Dendritic cell treated with granulocyte-macrophage colony-stimulating factor and Interleukin-4, amounts not matched to agents 40 ng/mL and 50 ng/mL, for 4 days (primary cell): ENCODE measurements at regions not wholly inside any gene's neighbourhood (a gene's known extent, or its start where the extent isn't known, plus 50 kb on each side); places are given as distances from the start of the nearest gene placed in this dataset.
"Not testable (repeated sequence)": the region's sequence is repeated elsewhere in the genome, so short reads cannot be mapped to it uniquely, and the experiment has no call there.

Experiments used
- H3K27ac Mint-ChIP-seq: one replicate; pipeline ENCODE4 v1.8.0; 2022; ENCODE audit warnings: mild to moderate bottlenecking, mixed read lengths
- H3K27me3 Mint-ChIP-seq: one replicate; pipeline ENCODE4 v1.8.0; 2022; ENCODE audit warnings: mild to moderate bottlenecking, mixed read lengths
- H3K36me3 Mint-ChIP-seq: one replicate; pipeline ENCODE4 v1.8.0; 2022; ENCODE audit warnings: low read depth, mixed read lengths
- H3K4me1 Mint-ChIP-seq: one replicate; pipeline ENCODE4 v1.8.0; 2022; ENCODE audit warnings: low read depth, mixed read lengths
- H3K4me3 Mint-ChIP-seq: one replicate; pipeline ENCODE4 v1.8.0; 2022; ENCODE audit warnings: mild to moderate bottlenecking, moderate library complexity, mixed read lengths
- H3K9me3 Mint-ChIP-seq: one replicate; pipeline ENCODE4 v1.8.0; 2022; ENCODE audit warnings: mixed read lengths
- intact Hi-C: fragments of 100-400 bp; cut with micrococcal nuclease; formaldehyde crosslinking; loops from one replicate; pipeline ENCODE4 v1.15.0; 2022

DNA sequence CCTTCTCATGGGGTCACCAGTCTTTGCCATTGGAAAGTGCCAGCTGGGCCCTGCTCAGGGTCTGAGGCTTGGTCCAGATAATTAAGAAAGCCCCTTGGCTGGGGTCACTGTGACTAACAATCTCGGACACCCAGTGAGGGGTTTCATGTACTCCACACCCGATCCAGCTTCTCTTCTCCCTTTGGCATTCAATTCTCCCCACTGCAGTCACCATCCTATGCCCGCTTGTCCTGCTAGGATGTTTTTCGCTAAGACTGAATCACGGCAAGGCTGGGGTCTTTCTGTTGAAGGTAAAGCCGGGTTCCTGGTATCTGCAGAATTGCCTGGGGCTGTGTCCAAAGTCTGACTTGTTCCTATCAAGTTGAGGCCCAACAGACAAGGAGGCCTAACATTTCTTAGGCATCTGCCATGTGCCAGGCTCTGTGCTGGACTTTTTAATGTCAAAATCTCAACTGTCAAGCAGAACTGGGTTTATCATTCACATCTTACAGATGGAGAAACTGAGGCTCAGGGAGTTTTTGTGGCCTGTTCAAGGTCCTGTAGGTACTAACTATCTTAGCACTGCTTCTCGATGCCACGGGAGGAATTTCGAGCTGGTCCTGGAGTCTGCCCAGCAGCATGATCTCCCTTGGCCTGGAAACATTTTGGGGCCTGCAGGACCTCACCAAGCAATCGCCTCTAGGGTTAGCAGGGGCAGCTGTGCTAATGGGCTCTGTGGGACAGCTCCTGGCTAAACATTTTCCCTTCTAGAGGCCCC is 142.0 kb upstream of the ALDH1B1 start:
- Mint-ChIP-seq H3K27ac (no peak overlapping the region), H3K27me3 (no peaks in the 10 kb centered on the region), H3K4me1 (no peaks in the 10 kb centered on the region), H3K36me3 (no peaks in the 10 kb centered on the region), H3K9me3 (no peaks in the 10 kb centered on the region), H3K4me3 (no peak overlapping the region)
- intact Hi-C loops = no loop called here

DNA sequence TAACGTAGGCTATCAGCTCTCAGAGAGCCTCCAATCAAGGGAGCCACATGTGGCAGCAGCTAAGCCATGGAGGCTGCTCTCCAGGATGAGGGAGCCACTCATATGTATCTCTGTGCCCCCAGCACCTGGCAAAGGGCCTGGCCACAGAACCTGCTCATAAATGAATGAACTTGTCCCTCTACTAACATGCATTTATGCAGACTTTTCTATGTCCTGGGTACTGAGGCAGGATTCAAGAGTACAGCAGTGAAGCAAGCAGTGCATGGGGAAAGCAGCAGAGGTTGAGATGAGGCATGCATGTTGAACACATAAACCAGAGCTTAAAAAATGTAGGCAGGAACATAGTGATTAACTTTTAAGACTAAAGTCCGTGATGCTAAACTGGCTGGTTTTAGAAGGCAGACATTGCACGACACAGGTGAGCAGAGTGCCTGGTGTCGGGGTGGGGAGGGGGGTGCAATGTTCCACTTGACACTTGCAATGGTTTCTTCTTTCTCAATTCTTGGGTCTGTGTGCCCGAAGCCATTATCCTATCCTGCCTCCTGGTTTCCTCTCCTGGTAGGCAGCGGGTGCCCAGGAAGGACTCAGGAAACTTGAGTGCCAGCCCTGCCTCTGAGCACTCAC is 142.8 kb upstream of the ALDH1B1 start:
- H3K4me1 Mint-ChIP-seq = no peaks in the 10 kb centered on the region

DNA sequence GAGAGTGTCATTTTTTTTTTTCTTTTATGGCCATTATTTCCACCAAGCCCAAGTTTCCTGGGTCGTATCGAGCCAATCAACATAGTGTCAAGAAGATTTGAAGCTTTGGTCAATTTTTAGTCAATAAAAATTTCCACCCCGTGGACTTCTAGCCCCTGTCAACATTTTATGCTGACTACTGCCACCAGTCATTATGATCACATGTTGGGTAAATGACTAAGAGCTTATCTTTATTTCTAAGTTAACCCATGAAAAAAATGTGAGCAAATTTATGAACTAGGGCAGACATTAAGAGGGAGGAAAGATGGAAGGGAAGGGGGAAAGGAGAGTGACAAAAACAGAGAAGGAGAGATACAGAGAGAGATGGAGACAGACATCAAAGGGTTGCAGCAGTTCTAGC is 143.5 kb upstream of the ALDH1B1 start:
- no peak overlapping the region for H3K27ac Mint-ChIP-seq
- H3K36me3 Mint-ChIP-seq = no peaks in the 10 kb centered on the region
- intact Hi-C loops = no loop called here
- H3K4me3 Mint-ChIP-seq = no peak overlapping the region
- H3K9me3 Mint-ChIP-seq = no peaks in the 10 kb centered on the region
- no peaks in the 10 kb centered on the region for H3K4me1 Mint-ChIP-seq
- no peaks in the 10 kb centered on the region for H3K27me3 Mint-ChIP-seq

More for the DNA sequence above, 142.8 kb upstream of the ALDH1B1 start:
- no peaks in the 10 kb centered on the region for H3K27me3 Mint-ChIP-seq
- no peaks in the 10 kb centered on the region for H3K9me3 Mint-ChIP-seq
- intact Hi-C loops = no loop called here
- H3K36me3 Mint-ChIP-seq = no peaks in the 10 kb centered on the region
- no peak overlapping the region for H3K27ac Mint-ChIP-seq
- H3K4me3 Mint-ChIP-seq = no peak overlapping the region

DNA sequence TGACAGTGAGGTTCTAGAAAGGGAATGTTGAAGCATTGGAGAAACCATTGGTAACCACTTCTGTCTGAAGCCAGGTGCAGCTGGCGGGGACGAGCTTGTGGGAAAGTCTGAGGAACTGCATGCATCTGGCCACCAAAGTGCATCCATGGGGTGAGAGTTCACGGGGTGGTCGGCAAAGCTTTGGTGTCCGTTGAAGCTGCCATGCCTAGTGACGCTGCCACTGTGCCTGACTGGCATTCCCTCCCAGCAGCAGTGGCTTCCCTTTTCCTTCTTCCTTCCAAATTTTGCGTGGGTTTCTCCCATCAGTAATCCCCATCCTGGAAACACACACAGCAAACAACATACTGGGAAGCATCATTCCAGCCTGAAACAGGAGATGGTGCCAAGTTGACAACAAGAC is 145.7 kb upstream of the ALDH1B1 start:
- intact Hi-C loops = no loop called here
- no peak overlapping the region for H3K4me3 Mint-ChIP-seq
- H3K27me3 Mint-ChIP-seq = no peaks in the 10 kb centered on the region
- H3K27ac Mint-ChIP-seq = no peak overlapping the region
- no peaks in the 10 kb centered on the region for H3K4me1 Mint-ChIP-seq
- H3K36me3 Mint-ChIP-seq = no peaks in the 10 kb centered on the region
- no peaks in the 10 kb centered on the region for H3K9me3 Mint-ChIP-seq

DNA sequence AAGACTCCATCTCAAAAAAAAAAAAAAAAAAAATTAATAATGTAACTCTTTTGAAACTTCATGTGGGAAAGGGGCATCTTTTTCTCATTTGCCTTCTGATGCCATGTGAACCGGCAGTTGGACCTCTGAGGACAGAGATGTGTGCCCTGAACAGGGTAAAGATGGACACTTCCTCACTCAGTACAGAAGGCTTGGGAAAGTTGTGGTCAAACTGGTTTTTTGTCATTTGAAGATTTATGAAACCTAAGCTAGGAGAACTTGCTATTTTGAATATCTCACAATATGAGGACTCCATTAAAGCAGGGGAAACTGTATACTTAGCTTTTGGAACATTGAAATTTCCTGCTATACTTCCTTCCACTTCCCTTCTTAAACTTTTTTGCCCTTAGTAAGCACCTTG is 147.5 kb upstream of the ALDH1B1 start:
- no peak overlapping the region for H3K4me3 Mint-ChIP-seq
- H3K4me1 Mint-ChIP-seq = no peaks in the 10 kb centered on the region
- no peak overlapping the region for H3K27ac Mint-ChIP-seq
- H3K27me3 Mint-ChIP-seq = no peaks in the 10 kb centered on the region
- H3K9me3 Mint-ChIP-seq = no peaks in the 10 kb centered on the region
- no peaks in the 10 kb centered on the region for H3K36me3 Mint-ChIP-seq
- intact Hi-C loops = no loop called here

DNA sequence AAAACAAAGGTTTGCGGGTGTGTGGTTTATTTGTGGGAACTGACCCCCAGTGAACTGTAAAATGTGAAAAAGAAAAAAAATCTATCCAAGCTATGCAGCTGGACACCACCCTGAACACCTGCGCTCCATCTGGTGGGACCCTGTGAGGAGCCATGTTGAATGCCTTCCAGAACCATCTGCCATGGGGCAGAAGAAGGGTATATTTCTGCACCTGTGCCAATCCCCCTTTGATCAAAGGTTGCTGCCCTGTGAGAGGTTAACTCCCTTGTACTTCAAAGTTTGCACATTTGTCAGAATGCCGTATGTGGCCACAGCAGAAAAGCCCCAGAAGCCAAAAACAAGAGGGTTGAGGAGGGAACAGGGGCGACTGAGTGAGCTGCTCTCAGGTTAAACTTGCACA is 148.5 kb upstream of the ALDH1B1 start:
- Mint-ChIP-seq H3K4me1 (no peaks in the 10 kb centered on the region), H3K27me3 (no peaks in the 10 kb centered on the region), H3K4me3 (no peak overlapping the region), H3K27ac (no peak overlapping the region), H3K36me3 (no peaks in the 10 kb centered on the region), H3K9me3 (no peaks in the 10 kb centered on the region)
- intact Hi-C loops = no loop called here

DNA sequence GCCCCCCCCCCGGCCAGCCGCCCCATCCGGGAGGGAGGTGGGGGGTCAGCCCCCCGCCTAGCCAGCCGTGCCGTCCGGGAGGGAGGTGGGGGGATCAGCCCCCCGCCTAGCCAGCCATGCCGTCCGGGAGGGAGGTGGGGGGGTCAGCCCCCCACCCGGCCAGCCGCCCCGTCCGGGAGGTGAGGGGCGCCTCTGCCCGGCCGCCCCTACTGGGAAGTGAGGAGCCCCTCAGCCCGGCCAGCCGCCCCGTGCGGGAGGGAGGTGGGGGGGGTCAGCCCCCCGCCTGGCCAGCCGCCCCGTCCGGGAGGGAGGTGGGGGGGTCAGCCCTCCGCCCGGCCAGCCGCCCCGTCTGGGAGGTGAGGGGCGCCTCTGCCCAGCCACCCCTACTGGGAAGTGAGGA is 150.4 kb upstream of the ALDH1B1 start:
- H3K27me3 Mint-ChIP-seq, H3K4me1 Mint-ChIP-seq, H3K36me3 Mint-ChIP-seq, H3K27ac Mint-ChIP-seq, H3K9me3 Mint-ChIP-seq, intact Hi-C loops, H3K4me3 Mint-ChIP-seq: not testable (repeated sequence)

DNA sequence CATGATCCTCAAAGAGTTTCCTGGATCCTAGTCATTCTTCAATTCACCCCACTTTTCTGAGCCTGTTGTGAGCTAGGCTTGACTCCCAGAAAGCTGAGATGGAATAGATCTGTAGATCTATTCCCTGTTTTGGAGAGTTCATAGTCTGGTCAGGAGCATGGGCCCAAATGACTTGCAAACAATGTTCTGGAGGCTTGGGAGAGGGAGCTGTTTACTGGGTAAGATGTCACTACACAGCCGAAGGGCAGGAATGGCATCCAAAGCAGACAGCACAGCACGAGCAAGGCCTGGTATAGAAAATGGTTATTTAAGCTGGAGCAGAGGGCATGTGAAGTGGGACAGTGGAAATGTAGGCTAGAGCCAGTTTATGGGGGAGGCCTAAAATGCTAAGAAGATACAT is 152.5 kb upstream of the ALDH1B1 start:
- no peaks in the 10 kb centered on the region for H3K4me1 Mint-ChIP-seq
- H3K4me3 Mint-ChIP-seq = no peak overlapping the region
- intact Hi-C loops = no loop called here
- no peaks in the 10 kb centered on the region for H3K9me3 Mint-ChIP-seq
- no peaks in the 10 kb centered on the region for H3K36me3 Mint-ChIP-seq
- peaks cover 2% of the 10 kb centered on the region for H3K27me3 Mint-ChIP-seq
- H3K27ac Mint-ChIP-seq = no peak overlapping the region

DNA sequence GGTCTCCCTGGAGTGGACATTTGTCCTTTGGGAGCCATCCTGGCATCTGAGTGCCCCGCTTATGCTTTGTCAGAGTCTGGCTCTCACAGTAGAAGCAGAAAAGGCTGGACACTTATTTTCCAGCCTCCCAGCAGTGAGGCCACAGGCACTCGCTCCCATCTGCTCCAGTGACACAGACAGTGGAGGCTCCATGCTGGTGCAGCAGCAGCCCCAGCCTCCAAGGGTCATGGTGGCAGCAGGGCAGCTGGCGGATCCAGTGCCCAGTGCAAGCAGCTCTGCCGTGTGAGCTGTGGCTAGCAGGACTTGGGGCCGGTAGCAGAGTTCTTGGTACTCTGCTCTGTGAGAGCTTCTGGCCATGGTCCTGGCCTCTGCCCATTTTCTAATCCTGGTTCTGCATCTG is 157.3 kb upstream of the ALDH1B1 start:
- intact Hi-C loops = no loop called here
- Mint-ChIP-seq H3K27me3 (peaks cover 8% of the 10 kb centered on the region), H3K27ac (no peak overlapping the region), H3K36me3 (no peaks in the 10 kb centered on the region), H3K9me3 (no peaks in the 10 kb centered on the region), H3K4me1 (no peaks in the 10 kb centered on the region), H3K4me3 (no peak overlapping the region)

DNA sequence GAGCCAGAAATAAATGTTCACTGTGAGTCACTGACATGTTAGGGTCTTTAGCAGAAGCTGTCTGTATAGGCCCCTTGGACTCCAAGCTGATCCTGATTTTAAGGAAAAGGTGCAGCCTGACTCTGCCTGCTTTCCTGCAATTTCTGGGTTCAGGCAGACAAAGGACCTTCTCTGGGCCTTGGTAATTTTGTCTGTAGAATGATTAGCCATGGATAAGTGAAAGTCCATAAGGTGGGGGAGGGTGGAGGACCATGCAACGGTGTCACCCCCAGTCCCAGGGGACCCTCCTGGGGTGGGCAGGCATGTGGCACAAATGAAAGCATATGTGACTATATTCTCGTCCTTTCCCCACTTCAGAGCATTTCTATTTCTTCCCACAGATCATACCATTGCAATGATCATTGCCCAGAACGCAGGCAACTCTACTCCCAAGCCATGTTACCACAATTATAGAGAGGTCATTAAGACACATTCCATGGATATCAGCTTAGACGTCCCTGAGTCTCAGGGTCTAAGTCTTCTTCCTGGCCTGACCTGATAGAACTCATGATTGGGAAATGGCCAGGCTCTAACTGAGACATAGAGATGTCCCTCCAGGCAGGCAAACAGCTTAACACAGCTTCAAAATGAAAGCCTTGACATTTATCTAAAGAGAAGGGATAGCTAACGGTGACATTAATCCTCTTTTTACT is 157.9 kb upstream of the ALDH1B1 start:
- no peaks in the 10 kb centered on the region for H3K9me3 Mint-ChIP-seq
- intact Hi-C loops = no loop called here
- H3K4me3 Mint-ChIP-seq = no peak overlapping the region
- H3K27me3 Mint-ChIP-seq = peaks cover 9% of the 10 kb centered on the region
- no peak overlapping the region for H3K27ac Mint-ChIP-seq
- H3K36me3 Mint-ChIP-seq = no peaks in the 10 kb centered on the region
- H3K4me1 Mint-ChIP-seq = no peaks in the 10 kb centered on the region

DNA sequence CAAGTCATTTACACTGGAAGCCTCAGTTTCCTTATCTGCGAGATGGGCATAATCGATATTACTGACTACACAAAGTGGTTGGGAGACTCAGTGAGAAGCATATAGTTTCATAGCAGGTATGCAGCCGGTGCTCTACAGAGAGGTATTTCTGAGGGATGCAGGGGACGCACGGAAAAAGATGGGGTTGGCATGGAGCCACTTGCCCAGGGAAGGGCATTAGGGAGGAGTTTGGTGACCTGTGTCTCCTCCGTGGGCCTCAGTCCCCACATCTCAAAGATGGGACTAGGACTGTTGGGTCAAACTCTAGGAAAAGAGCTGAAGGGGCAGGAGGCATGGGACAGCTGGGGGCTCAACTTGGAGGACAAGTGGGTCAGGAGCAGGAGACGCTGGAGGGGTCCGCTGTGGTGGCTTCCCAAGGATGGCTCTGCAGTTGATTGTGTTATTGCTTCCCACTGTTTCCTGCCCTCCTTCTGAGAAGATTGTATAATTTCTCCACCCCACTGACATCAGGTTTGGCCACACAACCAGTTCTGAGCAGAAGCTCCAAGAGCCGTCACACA is 158.6 kb upstream of the ALDH1B1 start:
- H3K36me3 Mint-ChIP-seq = no peaks in the 10 kb centered on the region

DNA sequence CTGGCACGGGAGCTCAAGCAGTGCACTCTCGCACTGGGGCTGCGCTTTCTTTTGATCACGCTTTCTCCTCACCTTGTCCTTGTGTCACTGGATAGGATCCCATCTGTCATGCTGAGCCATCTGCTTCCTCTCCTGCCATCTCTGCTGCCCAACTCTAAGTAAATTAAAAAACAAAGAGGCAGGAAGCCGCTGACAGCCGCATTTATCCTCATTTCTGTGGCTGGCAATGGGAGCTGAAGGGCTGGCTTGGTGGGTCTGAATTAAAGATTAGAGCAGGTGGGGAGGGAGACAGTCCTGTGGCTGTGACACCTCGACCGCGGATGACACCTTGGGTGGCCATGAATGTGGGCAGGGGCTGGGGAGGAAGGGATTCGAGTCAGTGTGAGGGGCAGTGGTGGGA is 159.2 kb upstream of the ALDH1B1 start:
- H3K4me1 Mint-ChIP-seq = no peaks in the 10 kb centered on the region
- H3K4me3 Mint-ChIP-seq = no peak overlapping the region
- no peaks in the 10 kb centered on the region for H3K9me3 Mint-ChIP-seq
- H3K27me3 Mint-ChIP-seq = peaks cover 14% of the 10 kb centered on the region
- H3K36me3 Mint-ChIP-seq = no peaks in the 10 kb centered on the region
- intact Hi-C loops = no loop called here
- H3K27ac Mint-ChIP-seq = no peak overlapping the region

More for the DNA sequence above, 158.6 kb upstream of the ALDH1B1 start:
- Mint-ChIP-seq H3K4me1 (no peaks in the 10 kb centered on the region), H3K27me3 (peaks cover 13% of the 10 kb centered on the region), H3K9me3 (no peaks in the 10 kb centered on the region), H3K27ac (no peak overlapping the region), H3K4me3 (no peak overlapping the region)
- intact Hi-C loops = no loop called here

DNA sequence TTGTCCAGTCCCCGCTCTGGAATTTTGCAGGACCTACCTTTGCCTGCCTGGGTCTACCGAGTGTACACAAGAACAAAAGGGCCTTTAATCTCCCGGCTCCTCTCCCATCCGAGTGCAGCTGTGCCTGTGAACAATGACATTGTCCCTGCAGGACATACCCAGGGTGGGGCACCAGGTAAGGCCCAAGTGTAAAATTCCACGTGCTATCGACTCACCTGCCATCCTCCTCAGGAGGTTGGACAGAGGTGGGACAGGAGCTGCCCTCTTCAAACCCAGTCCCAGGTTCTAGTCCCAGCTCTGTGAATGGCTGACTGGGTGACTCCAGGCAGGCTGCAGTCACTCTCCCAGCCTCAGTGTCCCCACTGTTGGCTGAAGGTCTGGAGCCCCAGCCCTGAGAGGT is 159.6 kb upstream of the ALDH1B1 start:
- intact Hi-C loops = no loop called here
- Mint-ChIP-seq H3K27me3 (peaks cover 18% of the 10 kb centered on the region), H3K27ac (no peak overlapping the region), H3K9me3 (no peaks in the 10 kb centered on the region), H3K4me3 (no peak overlapping the region), H3K36me3 (no peaks in the 10 kb centered on the region), H3K4me1 (no peaks in the 10 kb centered on the region)

DNA sequence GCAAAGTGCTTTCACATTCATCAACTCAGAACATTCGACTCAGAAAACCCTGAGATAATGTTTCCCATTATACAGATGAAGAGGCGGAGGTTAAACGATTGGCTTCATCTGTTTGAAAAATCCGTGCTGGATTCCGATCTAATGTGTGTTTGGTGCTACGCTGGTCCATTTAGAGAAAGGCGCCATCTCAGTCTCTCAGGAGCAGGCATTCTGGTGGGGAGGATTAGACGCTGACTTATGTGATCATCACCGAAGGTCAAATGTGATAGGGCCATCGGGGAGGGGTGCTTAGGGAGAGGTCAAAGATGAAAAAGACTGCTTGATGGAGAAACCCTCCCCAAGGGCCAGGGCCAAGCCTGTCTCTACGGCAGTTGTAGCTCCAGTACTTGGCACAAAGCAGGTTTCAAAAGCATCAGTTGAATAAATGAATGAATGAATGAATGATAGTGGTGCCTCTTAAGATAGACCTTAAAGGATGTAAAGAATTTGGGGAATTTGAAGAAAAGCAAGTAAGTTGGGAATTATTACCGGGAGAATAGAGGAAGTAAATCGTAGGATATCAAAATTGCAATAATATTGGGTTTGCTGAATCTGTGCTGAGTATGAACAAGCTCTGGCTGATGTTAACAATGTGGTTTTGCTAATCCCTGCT is 160.6 kb upstream of the SHB start:
- Mint-ChIP-seq H3K27ac (no peak overlapping the region), H3K4me1 (peaks cover 12% of the 10 kb centered on the region), H3K27me3 (peaks cover 33% of the 10 kb centered on the region), H3K36me3 (no peaks in the 10 kb centered on the region), H3K4me3 (no peak overlapping the region), H3K9me3 (no peaks in the 10 kb centered on the region)
- intact Hi-C loops = no loop called here
